Ovary (tissue), 3 donors: ENCODE measurements at regions not wholly inside any gene's neighbourhood (a gene's known extent, or its start where the extent isn't known, plus 50 kb on each side); places are given as distances from the start of the nearest gene placed in this dataset.

Source experiments
- EP300 ChIP-seq: sonication (generic); formaldehyde crosslinking; IDR thresholded peaks from one replicate; pipeline ENCODE4 v1.6.1; 2017; ENCODE audit warnings: antibody characterized with exemption
- POLR2A ChIP-seq: fragments of 450-650 bp; IDR thresholded peaks from one replicate; pipeline ENCODE4 v1.6.1; 2017; ENCODE audit warnings: antibody characterized with exemption, mild to moderate bottlenecking, moderate library complexity
- TF ChIP-seq, protein P1 (sequence below), 3 donors: fragments of 450-650 bp in 2 of 3; fragments of 200-600 bp in 1 of 3; IDR thresholded peaks; one replicate each; pipeline versions ENCODE4 v1.5.1 to v1.8.0; 2016 to 2022; ENCODE audit warnings: antibody characterized with exemption in 3 of 3, mild to moderate bottlenecking in 1 of 3
- donor health status: DM: no; HTN: no; CAD: no.

DNA sequence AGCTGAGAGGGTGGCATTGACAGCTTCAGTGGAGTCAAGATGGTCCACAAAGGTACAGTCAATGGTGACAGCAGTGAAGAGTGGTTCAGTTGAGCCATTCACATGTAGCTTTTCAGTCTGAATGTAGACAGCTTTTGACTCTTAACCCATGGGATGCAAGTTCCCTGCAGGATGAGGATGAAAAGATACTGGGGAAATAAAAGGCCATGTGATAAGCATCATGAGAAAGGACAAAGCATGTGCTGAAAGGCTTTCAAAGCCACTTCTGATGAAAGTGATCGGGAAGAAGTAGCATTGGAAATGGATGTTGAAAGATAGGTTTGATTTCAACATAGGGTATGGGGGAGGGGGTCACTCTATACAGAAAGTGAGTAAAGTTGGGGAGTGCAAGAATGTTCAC, 182.9 kb downstream of the ETS1 start:
- TF ChIP-seq, protein P1, sequence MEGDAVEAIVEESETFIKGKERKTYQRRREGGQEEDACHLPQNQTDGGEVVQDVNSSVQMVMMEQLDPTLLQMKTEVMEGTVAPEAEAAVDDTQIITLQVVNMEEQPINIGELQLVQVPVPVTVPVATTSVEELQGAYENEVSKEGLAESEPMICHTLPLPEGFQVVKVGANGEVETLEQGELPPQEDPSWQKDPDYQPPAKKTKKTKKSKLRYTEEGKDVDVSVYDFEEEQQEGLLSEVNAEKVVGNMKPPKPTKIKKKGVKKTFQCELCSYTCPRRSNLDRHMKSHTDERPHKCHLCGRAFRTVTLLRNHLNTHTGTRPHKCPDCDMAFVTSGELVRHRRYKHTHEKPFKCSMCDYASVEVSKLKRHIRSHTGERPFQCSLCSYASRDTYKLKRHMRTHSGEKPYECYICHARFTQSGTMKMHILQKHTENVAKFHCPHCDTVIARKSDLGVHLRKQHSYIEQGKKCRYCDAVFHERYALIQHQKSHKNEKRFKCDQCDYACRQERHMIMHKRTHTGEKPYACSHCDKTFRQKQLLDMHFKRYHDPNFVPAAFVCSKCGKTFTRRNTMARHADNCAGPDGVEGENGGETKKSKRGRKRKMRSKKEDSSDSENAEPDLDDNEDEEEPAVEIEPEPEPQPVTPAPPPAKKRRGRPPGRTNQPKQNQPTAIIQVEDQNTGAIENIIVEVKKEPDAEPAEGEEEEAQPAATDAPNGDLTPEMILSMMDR (IDR thresholded peaks at IDR 0.05), result no peak
- TF ChIP-seq POLR2A (no peak), EP300 (no peak)
